Effector memory CD8-positive, alpha-beta T cell (primary cell): ENCODE measurements at regions not wholly inside any gene's neighbourhood (a gene's known extent, or its start where the extent isn't known, plus 50 kb on each side); places are given as distances from the start of the nearest gene placed in this dataset.

Source experiments
- ATAC-seq: fragments of 150-1000 bp; cut with Tn5 transposase; replicated peaks from 2 replicates; pipeline ENCODE4 v1.10.0; 2021; ENCODE audit warnings: mild to moderate bottlenecking, moderate library complexity
- DNase-seq, 3 experiments: peaks; one replicate each; pipeline ENCODE4 v3.0.0; 2021
- H3K27ac Mint-ChIP-seq, 2 donors: one replicate each; pipeline ENCODE4 v1.8.0; 2022; ENCODE audit warnings: mild to moderate bottlenecking in 2 of 2, mixed read lengths in 2 of 2, moderate library complexity in 2 of 2
- H3K27me3 Mint-ChIP-seq, 2 donors: one replicate each; pipeline ENCODE4 v1.8.0; 2022; ENCODE audit warnings: mixed read lengths in 2 of 2
- H3K36me3 Mint-ChIP-seq: one replicate; pipeline ENCODE4 v1.8.0; 2022; ENCODE audit warnings: mild to moderate bottlenecking, moderate library complexity, mixed read lengths; ENCODE audit not compliant: insufficient read depth
- H3K4me1 Mint-ChIP-seq, 2 donors: one replicate each; pipeline ENCODE4 v1.8.0; 2022; ENCODE audit warnings: low read depth in 2 of 2, mixed read lengths in 2 of 2
- H3K4me3 Mint-ChIP-seq, 2 donors: one replicate each; pipeline ENCODE4 v1.8.0; 2022; ENCODE audit warnings: mild to moderate bottlenecking in 2 of 2, mixed read lengths in 2 of 2, moderate library complexity in 2 of 2
- H3K9me3 Mint-ChIP-seq, 2 donors: one replicate each; pipeline ENCODE4 v1.8.0; 2022; ENCODE audit warnings: mixed read lengths in 2 of 2

DNA sequence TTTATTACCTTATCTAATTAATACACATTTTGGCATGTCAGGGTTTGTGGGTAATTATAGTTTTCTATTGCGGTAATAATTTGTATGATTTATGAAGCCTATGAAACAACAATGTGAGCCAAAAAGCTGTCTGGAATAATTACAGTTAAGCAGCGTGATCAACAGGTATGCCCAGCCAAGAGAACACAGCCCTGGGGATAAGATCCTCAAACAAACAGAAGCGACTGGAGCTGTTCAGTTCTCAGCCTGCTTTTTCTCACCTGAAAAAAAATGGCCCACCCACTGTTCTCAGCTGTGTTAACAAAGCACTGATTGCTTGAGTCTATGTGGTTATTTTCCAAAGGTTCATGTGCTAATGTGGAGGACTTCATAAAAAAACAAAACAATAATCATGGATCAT is 855.8 kb downstream of the GATA3 start:
- H3K36me3 Mint-ChIP-seq = peaks cover 2% of the 10 kb centered on the region
- no peak overlapping the region for H3K27ac Mint-ChIP-seq
- no peak for ATAC-seq

DNA sequence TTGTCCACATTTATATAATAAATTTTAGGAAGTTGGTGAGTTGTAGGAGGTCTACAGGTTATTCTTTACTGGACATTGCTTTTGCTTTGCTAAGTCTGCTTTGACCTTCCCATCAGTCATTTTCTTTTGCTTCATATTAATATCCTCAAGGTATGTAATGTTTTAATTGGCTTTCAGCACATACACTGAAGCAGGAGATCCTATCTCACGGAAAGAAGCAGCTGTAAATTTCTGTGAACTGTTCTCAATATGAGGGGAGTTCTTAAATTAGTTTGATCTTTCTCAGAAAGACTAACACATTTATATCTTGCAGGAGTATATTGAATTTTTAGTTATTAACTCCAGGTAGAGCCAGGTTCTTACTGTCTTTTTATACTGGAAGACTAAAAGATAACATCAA is 856.5 kb downstream of the GATA3 start:
- Mint-ChIP-seq H3K4me1 (peaks cover 0 to 2% of the 10 kb centered on the region in 2 donors), H3K27me3 (peaks cover 0 to 19% of the 10 kb centered on the region in 2 donors), H3K9me3 (no peaks in the 10 kb centered on the region), H3K4me3 (no peak overlapping the region), H3K27ac (no peak overlapping the region), H3K36me3 (peaks cover 2% of the 10 kb centered on the region)
- DNase-seq (no peak), ATAC-seq (no peak)

More for the DNA sequence above, 855.8 kb downstream of the GATA3 start:
- peaks cover 0 to 19% of the 10 kb centered on the region in 2 donors for H3K27me3 Mint-ChIP-seq
- DNase-seq = no peak
- H3K9me3 Mint-ChIP-seq = no peaks in the 10 kb centered on the region
- H3K4me1 Mint-ChIP-seq = peaks cover 0 to 2% of the 10 kb centered on the region in 2 donors
- no peak overlapping the region for H3K4me3 Mint-ChIP-seq

DNA sequence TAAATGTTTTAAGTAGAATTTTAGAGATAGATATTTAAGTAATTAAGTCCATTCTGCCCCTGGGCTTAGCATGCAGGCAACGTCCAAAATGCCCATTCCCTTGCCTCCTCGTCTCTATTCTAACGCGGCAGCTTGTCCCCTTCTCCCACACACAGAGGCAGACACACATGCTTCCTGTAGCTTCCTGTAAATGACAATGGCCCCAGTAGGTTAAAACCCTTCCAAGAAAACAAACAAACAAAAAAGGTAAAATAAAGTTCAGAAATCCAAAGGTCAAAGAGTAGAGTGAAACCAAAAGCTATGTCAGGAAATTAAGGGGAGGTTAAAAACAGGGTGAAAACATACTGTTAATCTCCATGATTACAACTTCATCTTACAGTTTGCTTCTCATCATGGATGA is 857.6 kb downstream of the GATA3 start:
- Mint-ChIP-seq H3K27ac (no peak overlapping the region), H3K4me1 (peaks cover 0 to 2% of the 10 kb centered on the region in 2 donors), H3K27me3 (peaks cover 0 to 19% of the 10 kb centered on the region in 2 donors), H3K36me3 (peaks cover 2% of the 10 kb centered on the region), H3K9me3 (no peaks in the 10 kb centered on the region), H3K4me3 (no peak overlapping the region)
- DNase-seq (no peak), ATAC-seq (no peak)

DNA sequence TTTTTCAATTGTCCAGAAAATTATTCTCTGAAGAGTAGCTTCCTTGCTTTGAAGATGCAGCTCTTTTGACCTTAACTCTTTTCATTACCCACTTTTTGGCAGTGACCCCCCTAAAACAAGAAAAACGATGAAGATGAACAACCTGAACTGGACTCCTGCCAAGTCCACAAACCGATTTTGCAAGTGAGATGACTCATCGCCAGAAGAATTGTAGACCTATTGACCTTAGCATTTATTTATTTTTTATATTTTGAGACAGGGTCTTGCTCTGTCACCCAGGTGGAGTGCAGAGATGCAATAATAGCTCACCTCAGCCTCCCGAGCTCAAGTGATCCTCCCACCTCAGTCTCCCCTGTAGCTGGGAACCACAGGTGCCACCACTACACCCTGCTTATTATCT is 859.2 kb downstream of the GATA3 start:
- peaks cover 0 to 19% of the 10 kb centered on the region in 2 donors for H3K27me3 Mint-ChIP-seq
- no peak overlapping the region for H3K4me3 Mint-ChIP-seq
- no peaks in the 10 kb centered on the region for H3K9me3 Mint-ChIP-seq
- peaks cover 2% of the 10 kb centered on the region for H3K36me3 Mint-ChIP-seq
- H3K27ac Mint-ChIP-seq = no peak overlapping the region
- DNase-seq (no peak), ATAC-seq (no peak)
- H3K4me1 Mint-ChIP-seq = peaks cover 0 to 2% of the 10 kb centered on the region in 2 donors

- no peak for DNase-seq
- ATAC-seq = no peak
- H3K9me3 Mint-ChIP-seq = peaks cover 0 to 1% of the 10 kb centered on the region in 2 donors
Measured at GRCh38 chr10:8919280-8919679, 864.8 kb downstream of the GATA3 start.

GRCh38 chr10:8921568-8921967 is 867.1 kb downstream of the GATA3 start:
- no peaks in the 10 kb centered on the region for H3K36me3 Mint-ChIP-seq
- DNase-seq (no peak), ATAC-seq (no peak)
- H3K4me3 Mint-ChIP-seq = no peak overlapping the region
- peaks cover 7 to 14% of the 10 kb centered on the region in 2 donors for H3K27me3 Mint-ChIP-seq
- H3K27ac Mint-ChIP-seq = no peak overlapping the region
- peaks cover 0 to 3% of the 10 kb centered on the region in 2 donors for H3K9me3 Mint-ChIP-seq
- H3K4me1 Mint-ChIP-seq = no peaks in the 10 kb centered on the region

More at GRCh38 chr10:8919280-8919679, 864.8 kb downstream of the GATA3 start:
- H3K4me3 Mint-ChIP-seq = no peak overlapping the region
- peaks cover 0 to 17% of the 10 kb centered on the region in 2 donors for H3K27me3 Mint-ChIP-seq
- H3K4me1 Mint-ChIP-seq = no peaks in the 10 kb centered on the region
- H3K27ac Mint-ChIP-seq = no peak overlapping the region
- H3K36me3 Mint-ChIP-seq = no peaks in the 10 kb centered on the region

- no peaks in the 10 kb centered on the region for H3K36me3 Mint-ChIP-seq
- peaks cover 7 to 14% of the 10 kb centered on the region in 2 donors for H3K27me3 Mint-ChIP-seq
- no peak for ATAC-seq
- H3K27ac Mint-ChIP-seq = no peak overlapping the region
- no peak for DNase-seq
- no peaks in the 10 kb centered on the region for H3K4me1 Mint-ChIP-seq
- peaks cover 0 to 3% of the 10 kb centered on the region in 2 donors for H3K9me3 Mint-ChIP-seq
- H3K4me3 Mint-ChIP-seq = no peak overlapping the region
Measured at GRCh38 chr10:8923096-8923495, 868.6 kb downstream of the GATA3 start.

GRCh38 chr10:8927705-8928104 is 873.2 kb downstream of the GATA3 start:
- no peak for DNase-seq
- H3K9me3 Mint-ChIP-seq = peaks cover 0 to 1% of the 10 kb centered on the region in 2 donors

DNA sequence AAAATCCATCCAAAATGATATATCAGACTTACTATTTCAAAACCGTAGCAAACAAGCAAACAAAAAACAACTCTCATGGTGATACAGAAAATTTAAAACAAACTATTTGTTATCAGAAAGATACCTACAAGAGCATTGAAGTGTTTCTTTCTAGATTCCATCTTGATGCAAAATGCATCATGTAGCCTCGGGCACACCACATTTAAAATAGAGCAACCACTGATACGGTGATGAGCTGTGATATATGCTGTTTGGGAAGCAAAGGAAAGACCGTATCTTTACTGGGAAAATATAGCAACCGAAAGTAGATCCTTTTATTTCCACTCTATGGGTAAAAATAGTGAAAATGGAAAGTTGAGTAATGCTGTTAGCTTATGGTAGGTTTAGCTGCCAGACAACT is 892.0 kb downstream of the GATA3 start:
- Mint-ChIP-seq H3K27ac (no peak overlapping the region), H3K9me3 (no peaks in the 10 kb centered on the region), H3K36me3 (no peaks in the 10 kb centered on the region), H3K4me1 (no peaks in the 10 kb centered on the region), H3K27me3 (peaks cover 4 to 38% of the 10 kb centered on the region in 2 donors), H3K4me3 (no peak overlapping the region)
- ATAC-seq = no peak
- DNase-seq = no peak

More at GRCh38 chr10:8927705-8928104, 873.2 kb downstream of the GATA3 start:
- H3K27ac Mint-ChIP-seq = no peak overlapping the region
- no peaks in the 10 kb centered on the region for H3K36me3 Mint-ChIP-seq
- ATAC-seq = no peak
- no peaks in the 10 kb centered on the region for H3K4me1 Mint-ChIP-seq
- H3K27me3 Mint-ChIP-seq = peaks cover 13 to 14% of the 10 kb centered on the region in 2 donors
- no peak overlapping the region for H3K4me3 Mint-ChIP-seq

- no peaks in the 10 kb centered on the region for H3K9me3 Mint-ChIP-seq
- no peak overlapping the region for H3K4me3 Mint-ChIP-seq
- no peaks in the 10 kb centered on the region for H3K4me1 Mint-ChIP-seq
- H3K36me3 Mint-ChIP-seq = no peaks in the 10 kb centered on the region
- ATAC-seq (no peak), DNase-seq (no peak)
- peaks cover 4 to 19% of the 10 kb centered on the region in 2 donors for H3K27me3 Mint-ChIP-seq
- no peak overlapping the region for H3K27ac Mint-ChIP-seq
Measured at GRCh38 chr10:8950978-8951377, 896.5 kb downstream of the GATA3 start.

GRCh38 chr10:8951440-8952089 is 897.1 kb downstream of the GATA3 start:
- H3K27me3 Mint-ChIP-seq = peaks cover 0 to 13% of the 10 kb centered on the region in 2 donors
- no peak overlapping the region for H3K27ac Mint-ChIP-seq
- H3K36me3 Mint-ChIP-seq = no peaks in the 10 kb centered on the region
- DNase-seq (no peak), ATAC-seq (no peak)
- no peaks in the 10 kb centered on the region for H3K4me1 Mint-ChIP-seq
- no peaks in the 10 kb centered on the region for H3K9me3 Mint-ChIP-seq
- no peak overlapping the region for H3K4me3 Mint-ChIP-seq

DNA sequence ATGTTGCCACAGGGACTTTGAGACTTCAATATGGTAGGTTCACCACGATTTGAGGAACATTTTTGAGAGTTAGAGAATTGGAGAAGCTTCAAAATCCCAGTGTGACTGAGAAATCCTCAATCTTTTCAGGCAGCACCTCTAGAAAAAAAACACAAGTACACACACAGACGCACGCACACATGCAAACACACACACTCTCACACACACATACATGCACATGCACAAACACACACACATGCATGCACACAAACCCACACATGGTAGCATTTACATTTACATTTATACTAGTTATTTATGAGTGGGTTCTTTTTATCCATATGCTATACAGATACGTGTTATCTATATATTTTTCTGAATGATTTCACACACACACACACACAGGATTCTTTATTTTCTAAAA is 901.9 kb downstream of the GATA3 start:
- H3K36me3 Mint-ChIP-seq = no peaks in the 10 kb centered on the region
- H3K4me3 Mint-ChIP-seq = no peak overlapping the region
- no peaks in the 10 kb centered on the region for H3K27me3 Mint-ChIP-seq
- H3K4me1 Mint-ChIP-seq = no peaks in the 10 kb centered on the region
- H3K27ac Mint-ChIP-seq = no peak overlapping the region
- ATAC-seq = no peak
- H3K9me3 Mint-ChIP-seq = no peaks in the 10 kb centered on the region
- no peak for DNase-seq

- Mint-ChIP-seq H3K36me3 (no peaks in the 10 kb centered on the region), H3K27me3 (peaks cover 6 to 15% of the 10 kb centered on the region in 2 donors), H3K4me3 (no peak overlapping the region), H3K9me3 (no peaks in the 10 kb centered on the region), H3K27ac (no peak overlapping the region), H3K4me1 (no peaks in the 10 kb centered on the region)
- no peak for DNase-seq
- ATAC-seq = no peak
Measured at GRCh38 chr10:8962249-8962648, 907.8 kb downstream of the GATA3 start.

DNA sequence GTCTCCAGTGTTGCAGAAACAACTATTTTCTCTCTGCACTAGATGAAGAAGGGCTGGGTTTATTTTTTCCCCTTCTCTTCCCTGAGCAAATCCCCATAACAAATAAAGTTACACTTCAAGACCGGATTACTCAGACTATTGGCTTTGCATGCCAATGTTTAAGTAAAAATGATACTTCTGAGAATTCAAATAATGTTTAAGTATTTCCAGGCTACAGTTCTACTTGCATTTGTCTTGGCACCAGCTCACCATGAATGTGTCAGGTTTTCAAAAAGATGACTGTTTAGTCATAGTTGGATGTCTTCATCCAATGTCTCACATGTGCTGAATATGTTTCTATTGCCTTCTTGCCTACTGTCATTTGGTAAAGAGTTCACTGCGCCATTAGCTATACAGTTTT is 912.6 kb downstream of the GATA3 start:
- no peak overlapping the region for H3K27ac Mint-ChIP-seq
- H3K9me3 Mint-ChIP-seq = no peaks in the 10 kb centered on the region
- no peak for DNase-seq
- no peaks in the 10 kb centered on the region for H3K36me3 Mint-ChIP-seq
- H3K4me1 Mint-ChIP-seq = no peaks in the 10 kb centered on the region
- no peak for ATAC-seq
- peaks cover 10 to 13% of the 10 kb centered on the region in 2 donors for H3K27me3 Mint-ChIP-seq
- no peak overlapping the region for H3K4me3 Mint-ChIP-seq
